Inferior parietal cortex (tissue), 1 donor: ENCODE measurements at regions not wholly inside any gene's neighbourhood (a gene's known extent, or its start where the extent isn't known, plus 50 kb on each side); places are given as distances from the start of the nearest gene placed in this dataset.
A peak's percentile ranks its signal among the peaks of the same experiment; 100 is the strongest.
"Not testable (repeated sequence)": the region's sequence is repeated elsewhere in the genome, so short reads cannot be mapped to it uniquely, and the experiment has no call there.

Experiments
- DNase-seq: peaks from one replicate; pipeline ENCODE4 v3.0.0-alpha.2; 2016; ENCODE audit errors: extremely low spot score

GRCh38 chr9:124084087-124084486 lies 72.5 kb downstream of the LHX2 start:
- DNase-seq, result no peak

GRCh38 chr9:124087226-124087625 lies 75.7 kb downstream of the LHX2 start:
- DNase-seq, result no peak

- peak; percentile 36 for DNase-seq
Measured at GRCh38 chr9:124088476-124088837, 76.9 kb downstream of the LHX2 start.

- not testable (repeated sequence) for DNase-seq
Measured at GRCh38 chr9:124089631-124090488, 78.3 kb downstream of the LHX2 start.

- no peak for DNase-seq
Measured at GRCh38 chr9:124098141-124098905, 86.8 kb downstream of the LHX2 start.

GRCh38 chr9:124099860-124100259 lies 88.3 kb downstream of the LHX2 start:
- DNase-seq, result no peak

GRCh38 chr9:124101215-124101968 lies 89.8 kb downstream of the LHX2 start:
- no peak for DNase-seq

GRCh38 chr9:124101969-124102345 lies 90.4 kb downstream of the LHX2 start:
- no peak for DNase-seq

GRCh38 chr9:124102363-124102762 lies 90.8 kb downstream of the LHX2 start:
- no peak for DNase-seq

GRCh38 chr9:124105266-124105665 lies 93.7 kb downstream of the LHX2 start:
- no peak for DNase-seq

- DNase-seq, result no peak
Measured at GRCh38 chr9:124108216-124108615, 96.6 kb downstream of the LHX2 start.

- peak; percentile 12 for DNase-seq
Measured at GRCh38 chr9:124110307-124110915, 98.8 kb downstream of the LHX2 start.

- DNase-seq, result no peak
Measured at GRCh38 chr9:124116683-124117363, 105.3 kb downstream of the LHX2 start.

GRCh38 chr9:124118894-124119293 lies 107.3 kb downstream of the LHX2 start:
- no peak for DNase-seq

- DNase-seq, result no peak
Measured at GRCh38 chr9:124120272-124120671, 108.7 kb downstream of the LHX2 start.

- no peak for DNase-seq
Measured at GRCh38 chr9:124121725-124122124, 110.2 kb downstream of the LHX2 start.

GRCh38 chr9:124122321-124122720 lies 110.8 kb downstream of the LHX2 start:
- DNase-seq, result no peak

- no peak for DNase-seq
Measured at GRCh38 chr9:124122813-124123462, 111.4 kb downstream of the LHX2 start.

GRCh38 chr9:124123621-124124020 lies 112.1 kb downstream of the LHX2 start:
- DNase-seq, result not testable (repeated sequence)

GRCh38 chr9:124124729-124125650 lies 113.4 kb downstream of the LHX2 start:
- no peak for DNase-seq
